ENCODE measurements at regions not wholly inside any gene's neighbourhood (a gene's known extent, or its start where the extent isn't known, plus 50 kb on each side); places are given as distances from the start of the nearest gene placed in this dataset.

DNA sequence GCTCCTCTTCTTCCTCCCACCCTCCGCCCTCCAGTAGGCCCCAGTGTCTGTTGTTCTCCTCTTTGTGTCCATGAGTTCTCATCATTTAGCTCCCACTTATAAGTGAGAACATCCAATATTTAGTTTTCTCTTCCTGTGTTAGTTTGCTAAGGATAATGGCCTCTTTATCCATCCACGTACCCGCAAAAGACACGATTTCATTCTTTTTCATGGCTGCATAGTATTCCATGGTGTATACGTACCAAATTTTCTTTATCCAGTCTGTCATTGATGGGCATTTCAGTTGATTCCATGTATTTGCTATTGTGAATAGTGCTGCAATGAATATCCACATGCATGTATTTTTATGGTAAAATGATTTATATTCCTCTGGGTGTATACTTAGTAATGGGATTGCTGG lies 82.2 kb downstream of the COPS8 start:
- intact Hi-C loops (cut with micrococcal nuclease) = no loop called here

GRCh38 chr2:237170020-237170419 lies 84.3 kb downstream of the COPS8 start:
- intact Hi-C loops (cut with micrococcal nuclease) = no loop called here

GRCh38 chr2:237171396-237171795 lies 85.7 kb downstream of the COPS8 start:
- intact Hi-C loops (cut with micrococcal nuclease) = no loop called here

GRCh38 chr2:237171881-237172280 lies 86.2 kb downstream of the COPS8 start:
- intact Hi-C loops (cut with micrococcal nuclease) = no loop called here

GRCh38 chr2:237177052-237177451 lies 91.4 kb downstream of the COPS8 start:
- intact Hi-C loops (cut with micrococcal nuclease) = no loop called here

DNA sequence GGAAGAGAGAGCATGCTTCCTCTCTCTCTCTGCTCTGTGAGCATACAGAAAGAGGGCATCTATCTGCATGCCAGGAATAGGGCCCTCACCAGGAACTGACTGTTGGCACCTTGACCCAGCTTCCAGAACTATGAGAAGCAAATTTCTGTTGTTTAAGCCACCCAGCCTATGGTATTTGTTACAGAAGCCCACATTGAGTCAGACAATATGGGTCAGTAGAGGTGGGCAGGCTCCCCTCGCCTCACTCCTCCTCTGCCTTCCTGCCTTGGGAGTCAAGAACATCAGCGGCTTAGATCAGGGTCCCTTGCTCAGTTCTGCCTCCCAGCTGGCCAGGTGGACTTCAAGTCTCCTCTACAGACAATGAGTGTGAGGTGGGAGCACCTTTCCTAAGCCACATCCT lies 92.3 kb downstream of the COPS8 start:
- intact Hi-C loops (cut with micrococcal nuclease) = no loop called here

- intact Hi-C loops (cut with micrococcal nuclease) = no loop called here
Measured at GRCh38 chr2:237178396-237178795, 92.7 kb downstream of the COPS8 start.

- intact Hi-C loops (cut with micrococcal nuclease) = no loop called here
Measured at GRCh38 chr2:237179161-237179560, 93.5 kb downstream of the COPS8 start.

- intact Hi-C loops (cut with micrococcal nuclease) = no loop called here
Measured at GRCh38 chr2:237180187-237180586, 94.5 kb downstream of the COPS8 start.

- intact Hi-C loops (cut with micrococcal nuclease) = no loop called here
Measured at GRCh38 chr2:237180987-237181386, 95.3 kb downstream of the COPS8 start.

GRCh38 chr2:237181844-237182243 lies 96.2 kb downstream of the COPS8 start:
- intact Hi-C loops (cut with micrococcal nuclease) = no loop called here

DNA sequence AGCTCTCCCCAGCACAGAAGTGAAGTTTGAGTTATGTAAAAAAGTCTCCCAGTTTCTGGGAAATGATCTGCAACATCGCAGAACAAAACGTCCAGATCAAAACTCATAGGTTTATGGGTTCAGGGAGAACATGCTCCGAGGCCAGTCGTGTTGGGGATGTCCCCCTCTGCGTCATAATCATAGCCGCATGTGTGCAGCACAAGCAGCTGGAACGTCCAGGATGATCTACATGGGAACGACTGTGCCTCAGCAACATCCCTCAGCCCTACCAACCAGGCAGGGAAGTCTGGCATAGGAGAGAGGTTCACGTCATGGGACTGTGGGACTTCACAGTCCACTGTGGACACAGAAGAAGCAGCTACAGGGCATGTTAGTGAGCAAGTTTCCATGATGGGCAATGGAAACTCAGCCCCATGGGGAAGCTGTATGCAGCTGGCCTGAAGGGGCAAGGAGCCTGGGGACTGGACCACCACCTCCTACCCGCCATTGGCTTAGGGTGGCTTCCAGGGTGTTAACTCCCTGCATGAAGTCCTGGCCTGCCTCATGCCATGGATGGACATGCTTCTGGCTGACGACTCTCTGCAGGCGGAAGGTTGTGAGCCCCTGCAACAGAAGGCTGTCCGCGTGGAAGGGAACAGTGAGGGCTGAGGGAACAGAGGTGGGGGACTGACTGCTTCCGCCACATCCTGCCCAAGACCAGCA lies 96.9 kb downstream of the COPS8 start:
- intact Hi-C loops (cut with micrococcal nuclease) = no loop called here

DNA sequence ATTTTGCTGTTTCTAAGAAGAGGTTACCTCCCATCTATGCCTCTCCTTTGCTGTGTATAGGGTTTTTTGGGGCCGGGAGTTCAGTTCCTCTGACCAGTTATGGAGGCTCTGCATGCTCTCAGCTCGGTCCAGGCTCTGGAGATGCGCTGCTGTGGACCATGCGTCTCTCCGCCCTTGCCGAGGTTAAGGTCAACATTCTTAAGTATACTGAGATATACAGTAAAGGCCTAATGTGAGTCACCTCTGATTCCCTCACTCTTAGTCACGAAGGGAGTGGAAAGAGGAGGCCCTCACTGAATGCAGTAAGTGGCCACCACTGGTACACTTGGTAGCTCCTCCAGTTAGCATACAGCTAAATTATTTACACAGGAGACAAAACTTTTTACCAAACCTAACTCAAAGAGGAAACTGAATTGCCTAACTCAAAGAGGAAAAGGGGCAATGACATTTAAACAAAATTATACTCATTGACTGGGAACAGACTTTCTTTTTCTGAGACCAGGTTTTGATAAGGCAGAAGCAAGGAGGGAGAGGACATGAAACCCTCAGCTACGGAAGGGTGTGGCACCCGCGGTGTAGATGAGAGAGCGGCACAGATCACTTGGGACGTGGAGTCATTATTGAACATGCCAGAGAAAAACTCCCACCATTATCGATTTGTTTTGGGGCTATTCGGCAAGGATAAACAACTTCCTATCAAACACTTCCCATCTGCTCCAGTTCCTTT lies 98.7 kb downstream of the COPS8 start:
- intact Hi-C loops (cut with micrococcal nuclease) = no loop called here

DNA sequence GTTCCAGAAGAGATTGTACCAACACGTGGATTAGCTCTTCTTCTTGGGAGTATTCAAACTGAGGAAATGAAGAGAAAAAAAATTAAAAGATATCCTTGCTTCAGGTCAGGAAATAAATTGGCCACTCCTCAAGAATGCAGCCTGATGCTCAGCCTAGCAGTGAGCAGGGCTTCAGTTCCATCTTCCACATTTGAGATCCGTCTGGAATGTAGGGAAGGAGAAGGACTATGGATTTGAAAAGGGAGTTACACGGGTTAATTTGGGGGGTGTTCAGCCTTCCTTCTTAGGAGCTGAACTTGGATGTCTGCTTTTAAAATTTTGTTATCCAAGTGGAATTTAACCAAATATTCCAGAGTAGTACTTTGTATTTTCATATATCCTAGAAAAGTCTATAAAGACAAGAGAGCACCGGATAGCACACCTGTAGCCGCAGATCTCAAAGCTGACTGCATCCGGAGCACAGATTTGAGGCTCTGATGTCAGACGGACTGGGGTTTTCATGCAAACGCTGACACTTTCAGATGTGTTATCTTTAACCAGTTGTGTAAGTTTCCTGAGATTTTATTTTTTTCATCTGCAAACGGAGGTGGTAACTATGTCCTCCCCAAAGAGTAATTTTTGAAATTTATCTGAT lies 99.3 kb downstream of the COPS8 start:
- intact Hi-C loops (cut with micrococcal nuclease) = no loop called here

- intact Hi-C loops (cut with micrococcal nuclease) = no loop called here
Measured at GRCh38 chr2:237185553-237185925, 99.8 kb downstream of the COPS8 start.

- intact Hi-C loops (cut with micrococcal nuclease) = no loop called here
Measured at GRCh38 chr2:237189799-237190198, 104.1 kb downstream of the COPS8 start.

DNA sequence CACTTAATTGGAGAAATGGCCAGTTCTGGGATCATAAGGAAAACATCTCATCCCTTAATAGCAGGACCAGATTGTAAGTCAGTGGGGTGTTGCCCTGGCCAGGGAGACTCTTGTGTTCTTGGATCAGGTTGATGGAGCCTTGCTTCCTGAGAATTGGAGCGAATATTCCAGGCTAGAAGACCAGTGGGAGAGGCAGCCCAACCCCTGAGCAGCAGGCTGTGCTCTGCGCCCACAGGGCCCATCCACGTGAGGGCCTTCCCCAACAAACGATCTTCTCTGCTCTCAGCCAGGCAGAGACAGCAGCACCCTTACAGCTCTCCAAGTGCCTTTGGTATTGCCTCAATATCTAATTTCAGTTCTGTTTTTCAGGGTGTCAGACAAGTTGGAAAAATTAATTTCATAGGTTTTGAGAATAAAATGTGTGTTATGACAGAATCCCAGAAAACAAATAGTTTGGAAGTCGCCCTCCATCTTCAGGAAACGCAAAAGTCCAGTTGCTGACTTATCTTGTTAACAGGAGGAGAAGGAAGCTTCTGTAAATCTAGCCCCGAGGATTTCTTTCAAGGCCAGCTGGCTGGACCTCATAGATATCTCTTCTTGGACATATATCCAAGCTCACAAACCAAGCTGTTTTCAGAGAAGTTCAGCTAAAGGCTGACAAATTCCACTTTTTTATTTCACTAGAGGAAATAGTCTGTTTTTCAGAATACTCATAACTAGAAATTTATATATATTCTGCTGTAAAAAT lies 105.5 kb downstream of the COPS8 start:
- intact Hi-C loops (cut with micrococcal nuclease) = no loop called here

GRCh38 chr2:237191714-237192081 lies 106.0 kb downstream of the COPS8 start:
- intact Hi-C loops (cut with micrococcal nuclease) = no loop called here

DNA sequence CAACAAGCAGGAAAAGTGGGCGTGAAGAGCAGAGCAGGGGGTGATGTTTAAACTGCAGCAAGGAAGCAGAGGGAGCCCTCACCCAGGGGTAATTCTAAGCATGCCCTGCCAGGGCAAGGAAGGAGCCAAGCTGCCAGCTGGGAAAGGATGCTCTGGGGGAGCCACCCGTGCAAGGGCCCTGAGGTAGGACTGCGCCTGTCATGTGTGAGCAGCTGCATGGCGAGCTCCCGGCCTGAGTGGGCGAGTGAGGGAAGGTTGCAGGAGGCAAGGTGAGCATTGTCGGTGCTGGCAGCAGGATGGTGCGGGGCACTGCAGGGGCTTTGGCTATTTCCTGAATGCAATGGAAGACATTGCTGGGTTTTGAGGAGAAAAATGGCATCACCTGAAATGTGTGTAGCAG lies 107.2 kb downstream of the COPS8 start:
- intact Hi-C loops (cut with micrococcal nuclease) = no loop called here

DNA sequence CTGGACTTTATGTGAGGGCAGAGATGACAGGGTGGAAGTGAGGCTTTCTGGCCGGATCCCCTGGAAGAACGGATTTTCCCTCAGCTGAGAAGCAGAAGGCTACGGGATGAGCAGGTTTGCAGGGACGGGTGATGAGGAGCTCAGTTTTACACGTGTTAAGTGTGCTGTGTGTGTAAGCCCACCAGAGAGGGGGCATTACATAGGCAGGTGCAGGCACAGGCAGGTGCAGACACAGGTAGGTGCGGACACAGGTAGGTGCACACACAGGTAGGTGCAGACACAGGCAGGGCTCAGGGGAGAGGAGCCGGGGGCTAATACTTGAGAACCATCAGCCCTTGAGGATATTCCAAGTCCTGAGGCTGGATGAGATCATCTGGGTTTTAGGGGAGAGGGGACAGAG lies 107.7 kb downstream of the COPS8 start:
- intact Hi-C loops (cut with micrococcal nuclease) = no loop called here

- intact Hi-C loops (cut with micrococcal nuclease) = no loop called here
Measured at GRCh38 chr2:237194081-237194480, 108.4 kb downstream of the COPS8 start.

GRCh38 chr2:237194906-237195305 lies 109.2 kb downstream of the COPS8 start:
- intact Hi-C loops (cut with micrococcal nuclease) = no loop called here

All from T-helper 1 cell treated with Interleukin-12 subunit alpha and Interleukin-12 subunit beta and Interleukin-4 antibody, amounts not matched to agents 30 ng/mL and 1 ng/mL, for 36 hours (primary cell).